ENCODE measurements at regions not wholly inside any gene's neighbourhood (a gene's known extent, or its start where the extent isn't known, plus 50 kb on each side); places are given as distances from the start of the nearest gene placed in this dataset.

GRCh38 chr1:195434566-195435203 lies 1173.6 kb downstream of the KCNT2 start:
- no peak for TF ChIP-seq CTCF (IDR thresholded peaks at IDR 0.05)
- no peak for TF ChIP-seq POLR2A (IDR thresholded peaks at IDR 0.05)
